ENCODE measurements at regions not wholly inside any gene's neighbourhood (a gene's known extent, or its start where the extent isn't known, plus 50 kb on each side); places are given as distances from the start of the nearest gene placed in this dataset.
"Not testable (repeated sequence)": the region's sequence is repeated elsewhere in the genome, so short reads cannot be mapped to it uniquely, and the experiment has no call there.

- intact Hi-C loops (cut with DNase I; ENCODE audit: low total_unique reads), result no loop called here
- ATAC-seq (no peak), DNase-seq (no peak)
- no peak overlapping the region for H3K27ac ChIP-seq
- no peak for TF ChIP-seq POLR2A (IDR thresholded peaks at IDR 0.05)
- TF ChIP-seq CTCF (IDR thresholded peaks at IDR 0.05 in 4 of 5, conservative IDR thresholded peaks at IDR 0.05 in 1 of 5), result no peak
- H3K9me3 ChIP-seq, result peaks cover 0 to 12% (median 0%) of the 10 kb centered on the region in 3 donors
- no peaks in the 10 kb centered on the region for H3K4me1 ChIP-seq
- no peak overlapping the region for H3K4me3 ChIP-seq
- H3K27me3 ChIP-seq, result no peaks in the 10 kb centered on the region
- no peaks in the 10 kb centered on the region for H3K36me3 ChIP-seq
- in situ Hi-C loops (cut with MboI; ENCODE audit: low sequenced_read_pairs in 4 of 4), result no loop called here
Measured at GRCh38 chr2:67579806-67580205, 182.7 kb downstream of the ETAA1 start.

- intact Hi-C loops (cut with DNase I; ENCODE audit: low total_unique reads), result no loop called here
- ATAC-seq (no peak), DNase-seq (no peak)
- TF ChIP-seq POLR2A (IDR thresholded peaks at IDR 0.05) (no peak), CTCF (IDR thresholded peaks at IDR 0.05 in 4 of 5, conservative IDR thresholded peaks at IDR 0.05 in 1 of 5) (no peak)
- in situ Hi-C loops (cut with MboI; ENCODE audit: low sequenced_read_pairs in 4 of 4), result no loop called here
- no peaks in the 10 kb centered on the region for H3K36me3 ChIP-seq
- H3K9me3 ChIP-seq, result peaks cover 0 to 12% (median 0%) of the 10 kb centered on the region in 3 donors
- no peaks in the 10 kb centered on the region for H3K4me1 ChIP-seq
- no peak overlapping the region for H3K27ac ChIP-seq
- H3K27me3 ChIP-seq, result no peaks in the 10 kb centered on the region
- H3K4me3 ChIP-seq, result no peak overlapping the region
Measured at GRCh38 chr2:67581751-67582150, 184.6 kb downstream of the ETAA1 start.

- Histone ChIP-seq H3K9me3 (peaks cover 0 to 12% (median 0%) of the 10 kb centered on the region in 3 donors), H3K4me1 (no peaks in the 10 kb centered on the region), H3K4me3 (no peak overlapping the region), H3K27ac (no peak overlapping the region), H3K27me3 (no peaks in the 10 kb centered on the region), H3K36me3 (no peaks in the 10 kb centered on the region)
- intact Hi-C loops (cut with DNase I; ENCODE audit: low total_unique reads) (no loop called here), in situ Hi-C loops (cut with MboI; ENCODE audit: low sequenced_read_pairs in 4 of 4) (no loop called here)
- no peak for TF ChIP-seq CTCF (IDR thresholded peaks at IDR 0.05 in 4 of 5, conservative IDR thresholded peaks at IDR 0.05 in 1 of 5)
- DNase-seq (no peak), ATAC-seq (no peak)
Measured at GRCh38 chr2:67583185-67583584, 186.1 kb downstream of the ETAA1 start.

- Histone ChIP-seq H3K4me3 (no peak overlapping the region), H3K36me3 (no peaks in the 10 kb centered on the region), H3K27ac (no peak overlapping the region), H3K4me1 (no peaks in the 10 kb centered on the region), H3K9me3 (peaks cover 0 to 12% (median 0%) of the 10 kb centered on the region in 3 donors), H3K27me3 (no peaks in the 10 kb centered on the region)
- no peak for TF ChIP-seq POLR2A (IDR thresholded peaks at IDR 0.05)
- no peak for TF ChIP-seq CTCF (IDR thresholded peaks at IDR 0.05 in 4 of 5, conservative IDR thresholded peaks at IDR 0.05 in 1 of 5)
- DNase-seq (no peak), ATAC-seq (no peak)
- intact Hi-C loops (cut with DNase I; ENCODE audit: low total_unique reads) (no loop called here), in situ Hi-C loops (cut with MboI; ENCODE audit: low sequenced_read_pairs in 4 of 4) (no loop called here)
Measured at GRCh38 chr2:67585400-67585799, 188.3 kb downstream of the ETAA1 start.

- DNase-seq; H3K27ac ChIP-seq; H3K27me3 ChIP-seq; in situ Hi-C loops (cut with MboI; ENCODE audit: low sequenced_read_pairs in 4 of 4); H3K36me3 ChIP-seq; H3K4me3 ChIP-seq; ATAC-seq; intact Hi-C loops (cut with DNase I; ENCODE audit: low total_unique reads); H3K4me1 ChIP-seq; H3K9me3 ChIP-seq: not testable (repeated sequence)
Measured at GRCh38 chr2:67589121-67589520, 192.0 kb downstream of the ETAA1 start.

- H3K9me3 ChIP-seq; intact Hi-C loops (cut with DNase I; ENCODE audit: low total_unique reads); ATAC-seq; H3K4me3 ChIP-seq; H3K4me1 ChIP-seq; H3K27ac ChIP-seq; H3K36me3 ChIP-seq; in situ Hi-C loops (cut with MboI; ENCODE audit: low sequenced_read_pairs in 4 of 4); DNase-seq; H3K27me3 ChIP-seq: not testable (repeated sequence)
Measured at GRCh38 chr2:67594522-67594921, 197.4 kb downstream of the ETAA1 start.

Data from gastrocnemius medialis (tissue), 4 donors.